HepG2 (cell line): ENCODE measurements at regions not wholly inside any gene's neighbourhood (a gene's known extent, or its start where the extent isn't known, plus 50 kb on each side); places are given as distances from the start of the nearest gene placed in this dataset.

ENCODE experiments used
- SMAD1 ChIP-seq: sonication (generic); formaldehyde crosslinking; IDR thresholded peaks from 2 replicates; pipeline ENCODE4 v1.4.0; 2020; ENCODE audit warnings: missing genetic modification reagents, low read depth, mild to moderate bottlenecking, borderline replicate concordance
- SP1 ChIP-seq, 2 experiments: fragments of 450-650 bp in 1 of 2; sonication (generic) in 1 of 2; formaldehyde crosslinking in 1 of 2; IDR thresholded peaks; 2 replicates each; pipeline versions ENCODE4 v1.4.0 to v1.6.1; 2016 to 2020; ENCODE audit warnings: missing genetic modification reagents in 1 of 2
- ZNF780A ChIP-seq: sonication (generic); formaldehyde crosslinking; IDR thresholded peaks from 2 replicates; pipeline ENCODE4 v1.8.0; 2022; ENCODE audit warnings: mild to moderate bottlenecking, missing genetic modification reagents, moderate library complexity

- no peak for TF ChIP-seq SP1 (IDR thresholded peaks at IDR 0.05)
- TF ChIP-seq SP1 (CRISPR knock-in tag; IDR thresholded peaks at IDR 0.05) = no peak
- TF ChIP-seq ZNF780A (CRISPR knock-in tag) = no peak
- no peak for TF ChIP-seq SMAD1 (CRISPR knock-in tag)
Observed at GRCh38 chrX:22627576-22627975, 354.9 kb downstream of the CBLL2 start.
